SH-SY5Y (cell line): ENCODE measurements at regions not wholly inside any gene's neighbourhood (a gene's known extent, or its start where the extent isn't known, plus 50 kb on each side); places are given as distances from the start of the nearest gene placed in this dataset.

Experiments used
- GATA2 ChIP-seq: IDR thresholded peaks from 2 replicates; pipeline ENCODE4 v1.6.1; 2011; ENCODE audit warnings: mild to moderate bottlenecking, low read depth, low read length
- GATA3 ChIP-seq: IDR thresholded peaks from 2 replicates; pipeline ENCODE4 v1.6.1; 2011; ENCODE audit warnings: low read depth, mild to moderate bottlenecking, low read length, moderate library complexity

- no peak for TF ChIP-seq GATA2
- TF ChIP-seq GATA3: no peak
Observed at GRCh38 chr3:106920609-106921008, 456.6 kb upstream of the CCDC54 start.
